Uterus (tissue), 2 donors: ENCODE measurements at regions not wholly inside any gene's neighbourhood (a gene's known extent, or its start where the extent isn't known, plus 50 kb on each side); places are given as distances from the start of the nearest gene placed in this dataset.

Experiments used
- POLR2A ChIP-seq, 2 donors: fragments of 450-650 bp; IDR thresholded peaks; one replicate each; pipeline ENCODE4 v1.6.1; 2016; ENCODE audit warnings: antibody characterized with exemption in 2 of 2, mild to moderate bottlenecking in 1 of 2, moderate library complexity in 1 of 2
- TF ChIP-seq, protein P1 (sequence below), 4 experiments: fragments of 200-600 bp in 2 of 4; fragments of 450-650 bp in 2 of 4; sonication (generic) in 2 of 4; IDR thresholded peaks; one replicate each; pipeline ENCODE4 v1.5.1; 2016 to 2019; ENCODE audit warnings: antibody characterized with exemption in 4 of 4, mild to moderate bottlenecking in 2 of 4, moderate library complexity in 1 of 4

- TF ChIP-seq POLR2A (IDR thresholded peaks at IDR 0.05): no peak
- TF ChIP-seq, protein P1, sequence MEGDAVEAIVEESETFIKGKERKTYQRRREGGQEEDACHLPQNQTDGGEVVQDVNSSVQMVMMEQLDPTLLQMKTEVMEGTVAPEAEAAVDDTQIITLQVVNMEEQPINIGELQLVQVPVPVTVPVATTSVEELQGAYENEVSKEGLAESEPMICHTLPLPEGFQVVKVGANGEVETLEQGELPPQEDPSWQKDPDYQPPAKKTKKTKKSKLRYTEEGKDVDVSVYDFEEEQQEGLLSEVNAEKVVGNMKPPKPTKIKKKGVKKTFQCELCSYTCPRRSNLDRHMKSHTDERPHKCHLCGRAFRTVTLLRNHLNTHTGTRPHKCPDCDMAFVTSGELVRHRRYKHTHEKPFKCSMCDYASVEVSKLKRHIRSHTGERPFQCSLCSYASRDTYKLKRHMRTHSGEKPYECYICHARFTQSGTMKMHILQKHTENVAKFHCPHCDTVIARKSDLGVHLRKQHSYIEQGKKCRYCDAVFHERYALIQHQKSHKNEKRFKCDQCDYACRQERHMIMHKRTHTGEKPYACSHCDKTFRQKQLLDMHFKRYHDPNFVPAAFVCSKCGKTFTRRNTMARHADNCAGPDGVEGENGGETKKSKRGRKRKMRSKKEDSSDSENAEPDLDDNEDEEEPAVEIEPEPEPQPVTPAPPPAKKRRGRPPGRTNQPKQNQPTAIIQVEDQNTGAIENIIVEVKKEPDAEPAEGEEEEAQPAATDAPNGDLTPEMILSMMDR (IDR thresholded peaks at IDR 0.05): no peak
Observed at GRCh38 chr15:98514034-98514622, 134.2 kb upstream of the IGF1R start.
